ENCODE measurements at regions not wholly inside any gene's neighbourhood (a gene's known extent, or its start where the extent isn't known, plus 50 kb on each side); places are given as distances from the start of the nearest gene placed in this dataset.

DNA sequence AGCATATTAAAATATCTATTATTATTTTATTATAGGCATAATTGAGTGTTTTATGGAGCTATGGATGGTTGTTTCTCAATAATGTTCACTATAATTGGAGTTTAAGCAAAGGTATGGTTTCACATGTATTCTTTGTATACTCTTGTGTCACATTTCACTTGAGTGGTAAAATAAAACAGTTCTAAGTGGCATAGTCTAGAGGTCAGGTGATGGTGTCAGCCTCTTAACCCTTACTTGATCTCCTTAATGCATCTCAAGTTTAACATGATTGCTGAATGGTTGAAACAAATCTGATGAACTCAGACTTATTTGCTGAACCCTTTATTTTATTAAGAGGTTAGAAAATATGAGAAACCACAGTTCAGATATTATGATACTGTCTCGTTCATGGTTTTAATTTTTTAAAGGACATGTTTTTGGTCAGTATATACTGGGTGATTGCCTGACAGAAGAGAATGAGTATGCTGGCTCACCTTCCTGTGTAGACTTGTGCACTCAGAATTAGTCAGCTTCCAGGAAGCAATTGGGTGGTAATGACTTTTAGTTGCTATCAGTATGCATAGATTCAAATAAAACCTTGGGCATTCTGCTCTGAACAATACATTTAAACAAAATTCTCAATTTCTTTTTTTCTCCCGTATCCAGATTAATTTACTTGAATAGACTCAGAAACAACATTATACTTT, 464.6 kb downstream of the PCNX1 start:
- Histone ChIP-seq H3K9me3 (ENCODE audit: low read length) (peaks cover 4% of the 10 kb centered on the region; the same call in 1 of the 2 replicates), H3K79me2 (ENCODE audit: low read length) (no peaks in the 10 kb centered on the region), H2AFZ (ENCODE audit: low read length) (no peak overlapping the region), H4K20me1 (ENCODE audit: insufficient read depth, low read depth, low read length) (no peaks in the 10 kb centered on the region), H3K4me1 (ENCODE audit: low read length) (no peaks in the 10 kb centered on the region), H3K36me3 (ENCODE audit: insufficient read depth, low read length) (no peaks in the 10 kb centered on the region), H3K9me2 (replicated peaks; ENCODE audit: insufficient read depth, low read length) (no peaks in the 10 kb centered on the region), H3K27me3 (ENCODE audit: low read length) (0 out of 2 replicates have a peak, but pooled peaks cover 2% of the 10 kb centered on the region), H3K4me3 (ENCODE audit: low read length) (no peak overlapping the region), H3K9ac (ENCODE audit: low read length) (no peak overlapping the region), H3K27ac (ENCODE audit: low read length) (no peak overlapping the region), H3K4me2 (ENCODE audit: low read depth, low read length, poor library complexity, severe bottlenecking) (no peak overlapping the region)
- no peak for DNase-seq

DNA sequence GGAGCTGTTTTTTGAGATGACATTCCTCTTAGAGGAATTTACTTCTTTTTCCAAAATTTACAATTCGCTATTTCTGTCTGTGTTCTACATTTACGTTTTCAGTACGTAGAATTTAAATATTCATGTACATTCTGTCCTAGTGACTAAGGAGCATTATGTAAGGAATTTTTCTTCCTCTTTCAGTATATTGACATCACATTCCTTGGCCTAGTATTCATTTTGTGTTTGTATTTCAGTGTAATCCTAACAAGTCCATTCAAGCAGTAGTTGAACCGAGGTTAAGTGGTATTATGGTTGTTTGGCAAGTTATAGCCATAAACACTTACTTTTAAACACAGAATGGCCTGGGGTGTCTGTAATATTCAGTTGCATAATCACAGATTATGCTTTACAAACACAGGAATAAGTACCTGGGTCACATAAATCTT, 465.2 kb downstream of the PCNX1 start:
- Histone ChIP-seq H3K9me2 (replicated peaks; ENCODE audit: insufficient read depth, low read length) (no peaks in the 10 kb centered on the region), H3K4me1 (ENCODE audit: low read length) (no peaks in the 10 kb centered on the region), H3K9me3 (ENCODE audit: low read length) (peaks cover 4% of the 10 kb centered on the region; the same call in 1 of the 2 replicates), H3K9ac (ENCODE audit: low read length) (no peak overlapping the region), H3K36me3 (ENCODE audit: insufficient read depth, low read length) (no peaks in the 10 kb centered on the region), H3K27ac (ENCODE audit: low read length) (no peak overlapping the region), H3K27me3 (ENCODE audit: low read length) (0 out of 2 replicates have a peak, but pooled peaks cover 2% of the 10 kb centered on the region), H4K20me1 (ENCODE audit: insufficient read depth, low read depth, low read length) (no peaks in the 10 kb centered on the region), H3K4me3 (ENCODE audit: low read length) (no peak overlapping the region), H3K4me2 (ENCODE audit: low read depth, low read length, poor library complexity, severe bottlenecking) (no peak overlapping the region), H2AFZ (ENCODE audit: low read length) (no peak overlapping the region), H3K79me2 (ENCODE audit: low read length) (no peaks in the 10 kb centered on the region)
- DNase-seq, result no peak

DNA sequence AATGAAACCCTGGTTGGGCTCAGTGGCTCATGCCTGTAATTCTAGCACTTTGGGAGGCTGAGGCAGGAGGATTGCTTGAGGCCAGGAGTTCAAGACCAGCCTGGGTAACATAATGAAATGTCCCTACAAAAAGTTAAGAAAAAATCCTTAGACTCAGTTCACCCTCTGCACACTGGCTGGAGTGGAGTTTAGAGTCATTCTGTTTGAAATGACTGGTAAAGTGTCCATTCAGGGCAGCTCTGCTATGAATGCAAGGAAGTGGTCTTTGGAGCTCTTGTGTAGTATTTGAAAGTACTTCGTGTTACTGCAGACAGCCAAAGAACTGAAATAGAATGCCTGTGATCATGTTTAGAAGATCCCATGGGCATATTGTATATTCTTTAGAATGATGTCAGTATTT, 466.5 kb downstream of the PCNX1 start:
- Histone ChIP-seq H3K27me3 (ENCODE audit: low read length) (0 out of 2 replicates have a peak, but pooled peaks cover 2% of the 10 kb centered on the region), H3K79me2 (ENCODE audit: low read length) (no peaks in the 10 kb centered on the region), H3K4me3 (ENCODE audit: low read length) (no peak overlapping the region), H3K9ac (ENCODE audit: low read length) (no peak overlapping the region), H3K9me3 (ENCODE audit: low read length) (peaks cover 4% of the 10 kb centered on the region; the same call in 1 of the 2 replicates), H3K27ac (ENCODE audit: low read length) (no peak overlapping the region), H3K4me1 (ENCODE audit: low read length) (no peaks in the 10 kb centered on the region), H3K36me3 (ENCODE audit: insufficient read depth, low read length) (no peaks in the 10 kb centered on the region), H2AFZ (ENCODE audit: low read length) (no peak overlapping the region), H4K20me1 (ENCODE audit: insufficient read depth, low read depth, low read length) (no peaks in the 10 kb centered on the region), H3K4me2 (ENCODE audit: low read depth, low read length, poor library complexity, severe bottlenecking) (no peak overlapping the region), H3K9me2 (replicated peaks; ENCODE audit: insufficient read depth, low read length) (no peaks in the 10 kb centered on the region)
- DNase-seq, result no peak

GRCh38 chr14:71374989-71375388, 467.7 kb downstream of the PCNX1 start:
- 0 out of 2 replicates have a peak, but pooled peaks cover 2% of the 10 kb centered on the region for H3K27me3 ChIP-seq (ENCODE audit: low read length)
- H3K36me3 ChIP-seq (ENCODE audit: insufficient read depth, low read length), result no peaks in the 10 kb centered on the region
- no peaks in the 10 kb centered on the region for H3K79me2 ChIP-seq (ENCODE audit: low read length)
- no peak overlapping the region for H3K4me2 ChIP-seq (ENCODE audit: low read depth, low read length, poor library complexity, severe bottlenecking)
- H3K27ac ChIP-seq (ENCODE audit: low read length), result no peak overlapping the region
- H4K20me1 ChIP-seq (ENCODE audit: insufficient read depth, low read depth, low read length), result no peaks in the 10 kb centered on the region
- no peaks in the 10 kb centered on the region for H3K9me2 ChIP-seq (replicated peaks; ENCODE audit: insufficient read depth, low read length)
- no peak overlapping the region for H3K9ac ChIP-seq (ENCODE audit: low read length)
- no peak overlapping the region for H3K4me3 ChIP-seq (ENCODE audit: low read length)
- H2AFZ ChIP-seq (ENCODE audit: low read length), result no peak overlapping the region
- no peaks in the 10 kb centered on the region for H3K4me1 ChIP-seq (ENCODE audit: low read length)
- DNase-seq, result no peak
- peaks cover 4% of the 10 kb centered on the region; the same call in 1 of the 2 replicates for H3K9me3 ChIP-seq (ENCODE audit: low read length)

DNA sequence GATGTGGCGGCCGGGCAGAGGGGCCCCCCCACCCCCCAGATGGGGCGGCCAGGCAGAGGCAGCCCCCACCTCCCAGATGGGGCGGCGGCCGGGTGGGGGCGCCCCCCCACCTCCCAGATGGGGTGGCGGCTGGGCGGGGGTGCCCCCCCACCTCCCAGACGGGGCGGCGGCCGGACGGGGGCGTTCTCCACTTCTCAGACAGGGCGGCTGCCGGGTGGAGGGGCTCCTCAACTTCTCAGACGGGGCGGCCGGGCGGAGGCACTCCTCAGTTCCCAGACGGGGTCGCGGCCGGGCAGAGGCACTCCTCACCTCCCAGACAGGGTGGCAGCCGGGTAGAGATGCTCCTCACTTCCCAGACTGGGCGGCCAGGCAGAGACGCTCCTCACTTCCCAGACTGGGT, 469.8 kb downstream of the PCNX1 start:
- H2AFZ ChIP-seq (ENCODE audit: low read length), result no peak overlapping the region
- H3K9me3 ChIP-seq (ENCODE audit: low read length), result peaks cover 4% of the 10 kb centered on the region; the same call in 1 of the 2 replicates
- no peaks in the 10 kb centered on the region for H3K4me1 ChIP-seq (ENCODE audit: low read length)
- H3K9ac ChIP-seq (ENCODE audit: low read length), result no peak overlapping the region
- no peak overlapping the region for H3K27ac ChIP-seq (ENCODE audit: low read length)
- peaks cover 3% of the 10 kb centered on the region; the same call in 1 of the 2 replicates for H4K20me1 ChIP-seq (ENCODE audit: insufficient read depth, low read depth, low read length)
- H3K4me2 ChIP-seq (ENCODE audit: low read depth, low read length, poor library complexity, severe bottlenecking), result no peak overlapping the region
- H3K27me3 ChIP-seq (ENCODE audit: low read length), result 0 out of 2 replicates have a peak, but pooled peaks cover 2% of the 10 kb centered on the region
- no peaks in the 10 kb centered on the region for H3K36me3 ChIP-seq (ENCODE audit: insufficient read depth, low read length)
- DNase-seq, result no peak
- no peak overlapping the region for H3K4me3 ChIP-seq (ENCODE audit: low read length)
- H3K79me2 ChIP-seq (ENCODE audit: low read length), result no peaks in the 10 kb centered on the region
- no peaks in the 10 kb centered on the region for H3K9me2 ChIP-seq (replicated peaks; ENCODE audit: insufficient read depth, low read length)

GRCh38 chr14:71380271-71380670, 473.0 kb downstream of the PCNX1 start:
- H4K20me1 ChIP-seq (ENCODE audit: insufficient read depth, low read depth, low read length), result peaks cover 17% of the 10 kb centered on the region
- no peak overlapping the region for H3K4me3 ChIP-seq (ENCODE audit: low read length)
- no peak overlapping the region for H3K27ac ChIP-seq (ENCODE audit: low read length)
- H3K9ac ChIP-seq (ENCODE audit: low read length), result no peak overlapping the region
- no peaks in the 10 kb centered on the region for H3K4me1 ChIP-seq (ENCODE audit: low read length)
- no peak overlapping the region for H2AFZ ChIP-seq (ENCODE audit: low read length)
- H3K27me3 ChIP-seq (ENCODE audit: low read length), result 0 out of 2 replicates have a peak, but pooled peaks cover 2% of the 10 kb centered on the region
- no peaks in the 10 kb centered on the region for H3K79me2 ChIP-seq (ENCODE audit: low read length)
- H3K4me2 ChIP-seq (ENCODE audit: low read depth, low read length, poor library complexity, severe bottlenecking), result no peak overlapping the region
- peaks cover 4% of the 10 kb centered on the region; the same call in 1 of the 2 replicates for H3K9me3 ChIP-seq (ENCODE audit: low read length)
- no peaks in the 10 kb centered on the region for H3K9me2 ChIP-seq (replicated peaks; ENCODE audit: insufficient read depth, low read length)
- no peaks in the 10 kb centered on the region for H3K36me3 ChIP-seq (ENCODE audit: insufficient read depth, low read length)
- no peak for DNase-seq

DNA sequence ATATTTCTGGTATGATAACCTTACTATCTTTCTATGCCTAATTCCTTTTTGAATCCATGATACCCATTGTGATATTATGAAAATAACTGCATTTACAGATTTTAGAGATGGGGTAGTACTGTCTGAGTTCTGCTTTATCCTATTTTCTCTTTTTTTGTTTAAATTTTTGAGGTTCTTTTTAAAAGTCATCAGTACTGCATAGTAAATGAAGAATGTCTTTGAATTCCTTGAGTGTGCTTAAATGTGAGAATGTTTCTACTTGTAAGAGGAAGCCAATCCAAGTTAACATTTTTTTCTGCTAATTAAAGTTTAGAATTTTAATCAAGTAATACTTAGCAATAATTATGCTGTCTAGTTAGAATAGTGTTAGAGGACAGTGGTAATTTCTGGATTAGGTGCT, 474.6 kb downstream of the PCNX1 start:
- Histone ChIP-seq H3K4me2 (ENCODE audit: low read depth, low read length, poor library complexity, severe bottlenecking) (no peak overlapping the region), H3K9ac (ENCODE audit: low read length) (no peak overlapping the region), H3K4me1 (ENCODE audit: low read length) (no peaks in the 10 kb centered on the region), H3K79me2 (ENCODE audit: low read length) (no peaks in the 10 kb centered on the region), H3K27ac (ENCODE audit: low read length) (no peak overlapping the region), H3K9me2 (replicated peaks; ENCODE audit: insufficient read depth, low read length) (no peaks in the 10 kb centered on the region), H3K9me3 (ENCODE audit: low read length) (no peaks in the 10 kb centered on the region), H3K36me3 (ENCODE audit: insufficient read depth, low read length) (no peaks in the 10 kb centered on the region), H3K4me3 (ENCODE audit: low read length) (no peak overlapping the region), H3K27me3 (ENCODE audit: low read length) (no peaks in the 10 kb centered on the region), H2AFZ (ENCODE audit: low read length) (no peak overlapping the region), H4K20me1 (ENCODE audit: insufficient read depth, low read depth, low read length) (peaks cover 17% of the 10 kb centered on the region)
- no peak for DNase-seq

DNA sequence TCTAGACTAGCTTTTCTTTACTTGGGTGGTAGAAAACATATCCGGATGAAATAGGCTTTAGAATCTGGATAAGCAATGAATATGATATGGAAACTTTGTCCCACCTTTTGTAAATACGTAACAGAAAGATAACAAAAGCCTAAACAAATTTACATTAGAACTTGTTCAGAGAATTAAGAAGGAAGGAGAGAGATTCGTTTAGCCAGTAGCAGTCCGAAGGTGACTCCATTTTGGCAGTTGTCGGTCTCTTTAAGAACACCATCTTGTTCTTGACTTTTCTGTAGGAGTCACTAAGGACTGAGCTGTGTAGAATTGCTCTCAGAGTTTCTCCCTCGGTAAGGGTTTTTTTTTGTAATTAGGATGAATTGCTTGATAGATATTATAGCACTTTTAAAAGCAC, 475.1 kb downstream of the PCNX1 start:
- no peak overlapping the region for H3K4me3 ChIP-seq (ENCODE audit: low read length)
- H3K27me3 ChIP-seq (ENCODE audit: low read length), result no peaks in the 10 kb centered on the region
- no peak for DNase-seq
- H3K27ac ChIP-seq (ENCODE audit: low read length), result no peak overlapping the region
- no peak overlapping the region for H2AFZ ChIP-seq (ENCODE audit: low read length)
- H3K4me2 ChIP-seq (ENCODE audit: low read depth, low read length, poor library complexity, severe bottlenecking), result no peak overlapping the region
- no peaks in the 10 kb centered on the region for H3K9me2 ChIP-seq (replicated peaks; ENCODE audit: insufficient read depth, low read length)
- no peaks in the 10 kb centered on the region for H3K9me3 ChIP-seq (ENCODE audit: low read length)
- H3K36me3 ChIP-seq (ENCODE audit: insufficient read depth, low read length), result no peaks in the 10 kb centered on the region
- no peaks in the 10 kb centered on the region for H3K4me1 ChIP-seq (ENCODE audit: low read length)
- H3K9ac ChIP-seq (ENCODE audit: low read length), result no peak overlapping the region
- peaks cover 17% of the 10 kb centered on the region for H4K20me1 ChIP-seq (ENCODE audit: insufficient read depth, low read depth, low read length)
- H3K79me2 ChIP-seq (ENCODE audit: low read length), result no peaks in the 10 kb centered on the region
